ENCODE measurements at regions not wholly inside any gene's neighbourhood (a gene's known extent, or its start where the extent isn't known, plus 50 kb on each side); places are given as distances from the start of the nearest gene placed in this dataset.

GRCh38 chr6:166774770-166775169 lies 147.7 kb upstream of the RPS6KA2 start:
- TF ChIP-seq REST (IDR thresholded peaks at IDR 0.05; ENCODE audit: insufficient read depth in 1 of 2, low read depth in 2 of 2, low read length in 2 of 2) (no peak), SIN3A (IDR thresholded peaks at IDR 0.05; ENCODE audit: borderline replicate concordance, insufficient read depth, low read length) (no peak), TAF1 (IDR thresholded peaks at IDR 0.05; ENCODE audit: borderline replicate concordance, insufficient read depth, low read length) (no peak), FOXP2 (optimal IDR thresholded peaks at IDR 0.05; ENCODE audit: borderline replicate concordance, extremely low read depth, extremely low read length, insufficient read depth) (no peak), POLR2AphosphoS5 (IDR thresholded peaks at IDR 0.05; ENCODE audit: low read depth, low read length) (no peak)

- TF ChIP-seq POLR2AphosphoS5 (IDR thresholded peaks at IDR 0.05; ENCODE audit: low read depth, low read length) (no peak), FOXP2 (optimal IDR thresholded peaks at IDR 0.05; ENCODE audit: borderline replicate concordance, extremely low read depth, extremely low read length, insufficient read depth) (no peak), REST (IDR thresholded peaks at IDR 0.05; ENCODE audit: insufficient read depth in 1 of 2, low read depth in 2 of 2, low read length in 2 of 2) (no peak), SIN3A (IDR thresholded peaks at IDR 0.05; ENCODE audit: borderline replicate concordance, insufficient read depth, low read length) (no peak), TAF1 (IDR thresholded peaks at IDR 0.05; ENCODE audit: borderline replicate concordance, insufficient read depth, low read length) (no peak)
Measured at GRCh38 chr6:166774292-166774691, 147.2 kb upstream of the RPS6KA2 start.

- TF ChIP-seq REST (IDR thresholded peaks at IDR 0.05; ENCODE audit: insufficient read depth in 1 of 2, low read depth in 2 of 2, low read length in 2 of 2) (no peak), FOXP2 (optimal IDR thresholded peaks at IDR 0.05; ENCODE audit: borderline replicate concordance, extremely low read depth, extremely low read length, insufficient read depth) (no peak), POLR2AphosphoS5 (IDR thresholded peaks at IDR 0.05; ENCODE audit: low read depth, low read length) (no peak), SIN3A (IDR thresholded peaks at IDR 0.05; ENCODE audit: borderline replicate concordance, insufficient read depth, low read length) (no peak), TAF1 (IDR thresholded peaks at IDR 0.05; ENCODE audit: borderline replicate concordance, insufficient read depth, low read length) (no peak)
Measured at GRCh38 chr6:166772518-166772917, 145.5 kb upstream of the RPS6KA2 start.

- TF ChIP-seq TAF1 (IDR thresholded peaks at IDR 0.05; ENCODE audit: borderline replicate concordance, insufficient read depth, low read length) = no peak
- TF ChIP-seq POLR2AphosphoS5 (IDR thresholded peaks at IDR 0.05; ENCODE audit: low read depth, low read length) = no peak
- no peak for TF ChIP-seq SIN3A (IDR thresholded peaks at IDR 0.05; ENCODE audit: borderline replicate concordance, insufficient read depth, low read length)
- TF ChIP-seq FOXP2 (optimal IDR thresholded peaks at IDR 0.05; ENCODE audit: borderline replicate concordance, extremely low read depth, extremely low read length, insufficient read depth) = no peak
- TF ChIP-seq REST (IDR thresholded peaks at IDR 0.05; ENCODE audit: insufficient read depth in 1 of 2, low read depth in 2 of 2, low read length in 2 of 2) = no peak
Measured at GRCh38 chr6:166771701-166772100, 144.7 kb upstream of the RPS6KA2 start.

Data from PFSK-1 (cell line).